ENCODE measurements at regions not wholly inside any gene's neighbourhood (a gene's known extent, or its start where the extent isn't known, plus 50 kb on each side); places are given as distances from the start of the nearest gene placed in this dataset.

- no peak for TF ChIP-seq CTCF (IDR thresholded peaks at IDR 0.05)
- no peak for TF ChIP-seq POLR2AphosphoS5 (IDR thresholded peaks at IDR 0.05; ENCODE audit: insufficient read depth in 1 of 2, low read depth in 1 of 2)
Observed at GRCh38 chr4:181550381-181550780, 692.8 kb upstream of the TENM3 start.

All from vagina (tissue), 2 donors.